DOHH2 (cell line): ENCODE measurements at regions not wholly inside any gene's neighbourhood (a gene's known extent, or its start where the extent isn't known, plus 50 kb on each side); places are given as distances from the start of the nearest gene placed in this dataset.

Experiments used
- EZH2phosphoT487 ChIP-seq: fragments of 200-600 bp; sonication (generic); IDR thresholded peaks from 2 replicates; pipeline ENCODE4 v1.6.1; 2017; ENCODE audit warnings: borderline replicate concordance, mild to moderate bottlenecking, antibody characterized with exemption, low read length, moderate library complexity, mixed read lengths
- TF ChIP-seq, protein P1 (sequence below): fragments of 200-600 bp; sonication (generic); IDR thresholded peaks from one replicate; pipeline ENCODE4 v1.5.1; 2014; ENCODE audit warnings: antibody characterized with exemption, mild to moderate bottlenecking, low read depth, low read length; ENCODE audit not compliant: poor library complexity, severe bottlenecking

DNA sequence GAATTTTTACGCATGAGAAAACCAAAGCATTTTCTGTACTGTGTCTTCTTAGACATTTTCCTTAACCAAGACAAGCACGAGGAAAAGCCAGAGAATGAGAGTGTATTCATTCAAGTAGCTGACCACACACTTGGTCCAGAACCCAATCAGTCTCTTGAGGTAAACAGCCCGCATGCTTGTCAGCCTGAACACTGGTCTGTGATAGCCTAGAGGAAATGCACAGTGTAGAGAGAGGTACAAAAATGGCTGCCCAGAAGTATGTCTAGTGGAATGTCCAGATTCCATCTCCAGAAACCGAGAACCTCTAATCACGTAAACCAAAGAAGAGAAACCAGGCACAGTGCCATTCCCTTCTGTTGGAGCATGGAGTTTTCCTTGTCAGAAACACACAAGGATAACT, 80.0 kb upstream of the SNX2 start:
- TF ChIP-seq, protein P1, sequence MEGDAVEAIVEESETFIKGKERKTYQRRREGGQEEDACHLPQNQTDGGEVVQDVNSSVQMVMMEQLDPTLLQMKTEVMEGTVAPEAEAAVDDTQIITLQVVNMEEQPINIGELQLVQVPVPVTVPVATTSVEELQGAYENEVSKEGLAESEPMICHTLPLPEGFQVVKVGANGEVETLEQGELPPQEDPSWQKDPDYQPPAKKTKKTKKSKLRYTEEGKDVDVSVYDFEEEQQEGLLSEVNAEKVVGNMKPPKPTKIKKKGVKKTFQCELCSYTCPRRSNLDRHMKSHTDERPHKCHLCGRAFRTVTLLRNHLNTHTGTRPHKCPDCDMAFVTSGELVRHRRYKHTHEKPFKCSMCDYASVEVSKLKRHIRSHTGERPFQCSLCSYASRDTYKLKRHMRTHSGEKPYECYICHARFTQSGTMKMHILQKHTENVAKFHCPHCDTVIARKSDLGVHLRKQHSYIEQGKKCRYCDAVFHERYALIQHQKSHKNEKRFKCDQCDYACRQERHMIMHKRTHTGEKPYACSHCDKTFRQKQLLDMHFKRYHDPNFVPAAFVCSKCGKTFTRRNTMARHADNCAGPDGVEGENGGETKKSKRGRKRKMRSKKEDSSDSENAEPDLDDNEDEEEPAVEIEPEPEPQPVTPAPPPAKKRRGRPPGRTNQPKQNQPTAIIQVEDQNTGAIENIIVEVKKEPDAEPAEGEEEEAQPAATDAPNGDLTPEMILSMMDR: no peak
- TF ChIP-seq EZH2phosphoT487: no peak
